NCI-H1694 (cell line): ENCODE measurements at regions not wholly inside any gene's neighbourhood (a gene's known extent, or its start where the extent isn't known, plus 50 kb on each side); places are given as distances from the start of the nearest gene placed in this dataset.

ENCODE experiments used
- DNase-seq: peaks from one replicate; lab custom pipeline; 2025; lab: John Stamatoyannopoulos, UW

DNA sequence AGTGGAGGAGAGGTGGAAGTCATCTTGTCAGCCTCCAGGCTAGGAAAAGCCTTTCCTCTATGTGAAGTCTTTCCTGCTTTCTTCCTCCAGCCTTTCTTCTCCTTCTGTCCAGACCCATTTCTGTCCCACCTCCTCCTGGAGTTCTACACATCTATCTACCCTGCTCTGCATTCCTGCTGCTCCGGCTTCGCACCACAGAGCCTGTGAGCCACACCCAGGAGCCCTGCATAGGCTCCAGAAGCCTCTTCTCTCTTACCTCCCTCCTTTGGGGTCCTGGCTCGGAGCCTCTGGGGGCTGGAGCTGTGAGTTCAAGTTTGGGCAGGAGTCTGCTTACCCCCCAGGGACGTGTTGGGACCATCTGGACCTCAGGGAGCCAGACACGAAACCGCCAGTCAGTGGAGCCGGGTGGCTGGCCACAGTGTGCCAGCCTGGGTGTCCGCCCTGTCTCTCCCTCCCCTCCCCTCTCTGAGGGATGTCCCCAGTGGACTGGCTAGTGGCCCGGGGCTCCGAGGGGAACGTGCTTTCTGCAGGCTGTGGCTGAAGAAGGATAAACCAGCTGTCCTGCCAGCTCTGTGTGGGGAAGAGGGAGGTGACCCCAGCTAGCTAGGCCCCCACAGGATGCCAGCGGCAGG, 99.2 kb downstream of the VEGFA start:
- DNase-seq: no peak

DNA sequence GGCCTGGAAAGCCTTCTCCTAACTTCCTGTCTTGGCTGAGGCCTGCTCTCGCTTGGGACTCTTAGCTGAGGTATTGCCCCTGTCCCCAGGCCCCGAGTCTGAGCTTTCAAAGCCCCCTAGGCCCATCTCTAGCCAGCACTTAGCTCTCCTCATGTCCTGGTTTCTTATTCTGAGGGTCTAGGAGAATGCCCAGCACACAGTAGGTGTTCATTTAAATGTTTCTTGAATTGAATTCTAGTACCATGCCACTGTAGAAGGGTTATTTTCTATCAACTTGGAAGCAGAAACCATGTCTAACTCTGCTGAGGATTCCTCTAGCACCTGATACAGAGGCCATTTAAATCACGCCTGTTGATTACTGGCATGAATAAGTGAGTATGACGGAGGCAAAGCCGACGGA, 98.5 kb downstream of the VEGFA start:
- no peak for DNase-seq

DNA sequence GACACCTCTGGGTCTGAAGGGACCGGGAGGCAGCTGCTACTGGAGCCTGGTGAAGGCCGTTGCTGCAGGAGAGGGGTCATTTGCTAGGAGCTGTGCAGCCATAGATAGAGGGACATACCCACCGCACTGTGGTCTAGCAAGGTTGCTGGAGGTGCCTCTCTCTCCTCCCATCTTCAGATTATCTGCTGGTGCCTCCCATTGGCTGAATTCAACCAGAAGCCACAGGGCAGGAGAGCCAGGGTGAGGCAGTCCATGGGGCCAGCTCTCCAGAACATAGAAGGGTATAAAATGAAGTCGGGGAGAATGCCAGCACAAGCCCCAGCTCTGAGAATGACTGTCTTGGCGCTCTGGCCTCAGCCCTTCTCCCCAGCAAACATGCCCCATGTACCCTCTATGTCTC, 98.0 kb downstream of the VEGFA start:
- DNase-seq: no peak

DNA sequence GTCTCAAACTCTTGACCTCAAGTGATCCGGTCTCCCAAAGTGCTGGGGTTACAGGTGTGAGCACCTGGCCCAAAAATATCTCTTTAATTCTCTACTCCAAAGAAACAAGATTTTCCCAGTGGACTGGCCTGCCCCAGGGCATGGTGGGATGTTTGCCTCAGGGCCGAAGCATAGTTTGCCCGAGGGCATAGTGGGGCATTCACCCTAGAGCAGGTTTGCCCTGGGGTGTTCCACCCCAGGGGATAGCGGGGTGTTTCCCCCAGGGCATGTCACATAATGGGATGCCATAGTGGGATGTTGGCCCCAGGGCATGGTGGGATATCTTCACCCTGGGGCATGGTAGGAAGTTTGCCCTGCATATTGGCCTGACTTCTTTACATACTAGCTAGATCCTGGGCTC, 97.2 kb downstream of the VEGFA start:
- no peak for DNase-seq

DNA sequence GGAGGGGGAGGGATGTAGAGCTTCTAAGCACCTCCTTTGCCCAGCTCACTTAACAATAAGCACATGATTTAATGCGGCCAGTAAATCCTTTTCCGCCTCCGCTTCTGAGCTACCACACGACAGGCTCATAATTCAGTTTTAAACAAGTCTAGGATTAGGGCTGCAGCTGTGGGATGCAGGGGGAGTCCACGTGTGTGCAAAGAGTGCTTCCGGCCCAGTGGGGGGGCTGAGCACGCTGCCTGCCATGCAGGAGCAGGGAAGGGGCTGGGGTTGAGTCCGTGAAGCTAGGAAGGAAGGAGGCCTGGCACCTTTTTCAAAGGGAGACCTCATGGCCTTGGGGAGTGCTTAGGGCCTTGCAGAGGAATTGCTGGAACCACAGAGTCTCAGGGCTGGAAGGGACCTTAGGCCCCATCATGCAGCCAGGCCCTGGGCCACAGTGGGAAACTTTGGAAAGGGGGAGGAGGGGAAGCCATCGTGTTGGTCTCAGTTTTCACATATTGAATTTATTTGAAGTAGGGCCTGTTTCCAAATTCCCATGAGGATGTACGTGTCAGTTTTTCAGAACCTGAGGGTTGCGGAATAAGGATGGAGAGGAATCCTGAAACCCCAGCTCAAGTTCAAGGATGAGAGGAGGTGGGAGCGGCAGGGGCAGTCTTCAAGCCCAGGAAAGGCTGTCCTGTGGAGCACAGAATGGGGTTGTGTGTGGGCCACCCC, 96.1 kb downstream of the VEGFA start:
- DNase-seq: no peak

DNA sequence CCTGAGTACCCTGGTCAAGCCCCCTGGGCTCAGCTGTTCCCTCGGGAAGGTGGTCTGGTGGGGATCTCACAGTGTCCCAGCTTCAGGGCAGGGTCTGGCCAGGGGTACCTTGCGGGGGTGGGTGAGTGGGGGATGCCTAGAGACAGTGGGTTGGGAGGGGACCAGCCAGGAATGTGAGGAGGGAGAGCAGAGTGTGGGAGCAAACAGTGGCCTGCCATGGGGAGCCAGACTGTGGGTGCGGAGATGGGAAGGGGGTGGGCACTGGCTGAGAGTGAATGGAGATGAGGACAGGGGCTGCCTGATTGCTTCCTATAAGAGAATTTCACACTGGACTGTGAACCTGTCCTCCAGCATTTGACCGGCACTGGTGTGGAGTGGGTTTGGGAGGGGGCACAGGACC, 95.1 kb downstream of the VEGFA start:
- DNase-seq: no peak

DNA sequence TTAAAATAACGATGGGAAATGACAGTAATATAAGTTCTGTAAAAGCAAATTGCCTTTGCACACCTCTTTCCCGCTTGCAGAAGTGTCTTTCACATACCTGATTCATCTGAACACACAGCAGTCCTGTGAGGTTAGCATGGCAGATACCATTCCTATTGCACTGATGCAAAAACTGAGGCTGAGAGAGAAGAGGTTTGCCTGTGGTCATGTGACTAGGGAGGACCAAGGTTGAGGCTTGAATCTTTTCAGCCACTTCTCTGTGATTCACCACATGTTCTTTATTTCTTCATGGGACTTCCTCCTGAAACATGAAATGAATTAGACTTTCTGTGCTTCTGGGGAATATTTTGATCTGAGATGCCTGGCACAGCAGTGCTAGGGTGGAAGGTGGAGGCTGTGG, 92.9 kb downstream of the VEGFA start:
- no peak for DNase-seq

DNA sequence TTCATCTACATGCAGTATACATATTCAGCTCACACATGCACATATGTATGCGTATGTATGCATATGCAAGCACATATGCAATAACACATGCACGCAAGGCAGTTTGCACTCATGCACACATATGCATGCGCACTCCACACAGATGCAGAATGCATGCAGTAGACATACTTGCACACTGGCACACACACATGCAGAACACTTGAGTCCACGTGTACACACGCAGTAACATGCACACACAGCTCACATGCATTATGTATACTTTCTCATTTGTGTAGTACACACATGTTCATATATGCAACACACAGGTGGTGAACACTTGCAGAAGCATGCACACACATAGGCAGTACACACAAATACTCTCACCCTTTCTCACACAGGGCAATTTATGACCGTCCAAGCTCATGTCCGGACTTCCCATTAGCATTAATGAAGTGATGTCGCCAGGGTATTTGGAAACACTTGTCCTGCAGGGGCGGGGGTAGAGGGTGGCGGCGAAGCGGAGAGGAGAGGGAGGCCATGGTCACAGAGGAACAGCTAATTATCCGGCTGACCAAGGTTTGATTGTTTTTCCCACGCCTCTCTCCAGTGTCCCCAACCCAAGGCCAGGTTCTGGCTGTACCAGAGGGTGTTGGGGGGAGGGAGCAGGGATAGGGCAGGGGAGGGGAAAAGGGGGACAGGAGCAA, 91.3 kb downstream of the VEGFA start:
- no peak for DNase-seq

DNA sequence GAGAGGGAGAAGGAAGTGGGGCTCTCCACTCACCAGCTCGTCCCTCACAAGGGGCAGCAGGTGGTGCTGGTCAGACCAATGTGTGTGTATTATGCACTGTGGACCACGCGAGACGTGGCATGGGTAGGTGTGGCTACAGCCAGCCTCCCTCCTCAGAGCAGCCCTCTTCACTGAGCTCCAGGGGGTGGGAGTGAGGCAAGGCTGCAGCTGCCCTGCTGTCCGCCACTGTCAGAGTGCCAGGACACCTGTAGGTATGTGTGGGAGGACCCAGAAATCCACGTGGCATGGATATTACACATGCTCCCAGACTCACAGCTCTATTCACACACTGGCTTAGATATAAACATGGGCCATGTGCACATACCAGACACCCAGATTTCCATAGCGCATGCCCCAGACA, 90.3 kb downstream of the VEGFA start:
- no peak for DNase-seq

DNA sequence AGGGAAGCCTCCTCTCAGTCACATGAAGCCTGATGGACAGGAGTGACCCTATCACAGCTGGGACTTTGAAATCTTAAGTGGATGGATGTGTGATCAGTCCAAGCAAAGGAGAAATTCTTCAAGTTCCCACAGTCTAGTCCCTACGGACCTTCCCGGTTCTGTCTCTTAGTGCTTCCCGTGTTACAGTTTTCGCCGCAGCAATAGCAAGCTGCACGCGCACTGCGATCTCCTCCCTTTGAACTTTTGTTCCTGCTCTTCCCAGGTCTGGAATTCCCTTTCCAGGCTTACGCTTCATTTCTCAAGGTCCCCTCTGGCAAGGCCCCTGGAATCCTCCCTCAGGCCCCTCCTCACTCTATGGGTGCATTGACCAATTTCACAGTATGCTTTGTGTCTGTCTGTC, 89.2 kb downstream of the VEGFA start:
- DNase-seq: no peak

DNA sequence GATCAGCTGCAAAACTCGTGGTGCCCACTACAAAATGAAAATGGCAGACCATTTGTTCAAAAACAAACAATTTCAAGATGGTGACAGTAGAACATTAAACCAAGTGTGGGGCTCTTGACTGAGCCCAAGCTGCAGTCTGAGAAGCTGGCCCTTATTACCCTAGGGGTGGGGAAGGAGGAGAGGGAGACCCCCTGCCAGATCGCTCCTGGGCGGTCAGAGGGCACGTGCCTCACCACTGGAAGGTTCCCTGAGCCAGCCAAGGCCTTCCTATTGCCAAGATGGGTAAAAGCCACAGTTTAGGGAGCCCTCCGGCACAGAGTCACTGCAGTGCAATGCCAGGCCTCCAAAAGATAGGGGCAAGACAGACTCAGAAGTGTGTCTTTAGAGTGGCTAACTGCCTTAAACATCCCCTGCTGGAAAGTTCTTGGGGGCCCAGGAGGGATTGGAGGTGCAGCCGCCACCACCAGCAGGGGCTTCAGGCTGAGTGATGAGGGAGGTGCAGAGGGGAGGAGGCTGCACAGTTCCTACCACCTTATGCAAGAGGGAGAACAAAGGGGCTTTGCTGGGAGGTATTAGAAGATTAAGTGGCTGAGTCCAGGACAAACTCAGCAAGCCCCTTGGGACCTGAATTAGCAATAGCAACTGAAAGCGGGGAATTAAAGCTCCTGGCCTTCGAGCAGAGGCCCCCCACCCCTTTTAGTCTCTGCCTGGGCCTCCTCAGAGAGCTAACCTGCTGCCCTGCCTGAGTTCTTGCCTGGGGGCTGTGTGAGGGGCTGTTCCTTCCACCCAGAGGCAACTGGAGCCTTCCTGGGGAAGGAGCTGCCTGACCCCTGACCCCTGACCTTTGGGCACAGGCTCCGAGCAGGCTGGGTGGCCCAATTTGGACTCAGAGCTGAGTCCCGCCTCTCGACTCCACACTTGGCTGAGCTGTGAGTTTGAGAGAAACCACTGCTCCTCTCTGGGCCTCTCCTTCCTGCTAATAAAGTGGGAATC, 88.4 kb downstream of the VEGFA start:
- no peak for DNase-seq

DNA sequence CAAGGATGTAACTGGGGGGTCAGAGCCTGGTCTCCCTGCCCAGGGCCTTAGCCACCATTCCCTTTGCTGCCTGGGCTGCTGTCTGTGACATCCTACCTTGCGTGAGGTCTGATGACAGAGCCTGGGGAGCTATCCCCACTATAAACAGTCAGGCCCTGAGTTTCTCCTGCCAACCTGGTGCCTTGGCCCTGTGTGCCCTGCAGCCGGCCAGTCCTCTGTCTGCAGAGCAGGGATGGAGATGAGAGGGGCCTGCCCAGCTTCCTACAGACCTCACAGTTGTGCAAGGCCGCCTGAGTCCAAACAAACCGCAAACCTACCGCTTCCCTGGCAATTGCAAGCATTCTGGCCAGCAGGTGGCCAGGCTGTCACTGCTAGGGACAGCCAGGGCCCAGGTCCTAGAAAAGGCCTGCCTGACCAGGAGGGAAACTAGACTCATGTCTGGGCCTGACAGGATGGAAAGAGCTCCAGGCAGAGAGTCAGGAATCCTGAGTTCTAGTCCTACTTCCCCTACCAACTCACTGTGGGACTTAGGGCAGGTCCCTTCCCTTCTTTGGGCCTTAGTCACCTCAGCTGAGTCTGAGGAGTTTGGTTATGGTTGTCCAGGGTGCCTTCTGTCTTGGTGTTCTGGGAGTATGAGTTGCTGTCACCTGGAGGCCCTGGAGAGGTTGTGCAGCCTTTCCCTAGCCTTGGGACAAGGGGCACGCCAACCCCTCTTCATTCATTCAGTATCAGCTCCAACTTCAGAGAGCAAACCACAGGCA, 86.2 kb downstream of the VEGFA start:
- no peak for DNase-seq

DNA sequence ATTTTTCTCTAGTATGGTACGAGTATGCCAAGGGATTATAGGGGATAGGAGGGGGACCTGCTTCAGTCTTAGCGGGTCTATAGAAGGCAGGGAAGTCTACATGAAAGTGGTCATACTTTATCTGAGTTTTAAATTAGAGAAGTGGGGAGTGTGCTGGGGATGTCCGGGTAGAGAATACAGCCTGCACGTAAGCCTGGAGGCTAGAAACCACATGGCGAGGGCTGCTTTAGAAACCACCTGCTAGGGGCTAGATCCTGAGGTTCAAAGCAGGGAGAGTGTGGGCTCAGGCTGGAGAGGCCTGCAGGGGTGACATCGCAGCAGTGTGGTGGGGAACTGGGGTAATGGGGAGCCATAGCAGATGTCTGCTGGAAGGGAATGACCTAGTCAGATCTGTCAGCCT, 85.2 kb downstream of the VEGFA start:
- DNase-seq: no peak

DNA sequence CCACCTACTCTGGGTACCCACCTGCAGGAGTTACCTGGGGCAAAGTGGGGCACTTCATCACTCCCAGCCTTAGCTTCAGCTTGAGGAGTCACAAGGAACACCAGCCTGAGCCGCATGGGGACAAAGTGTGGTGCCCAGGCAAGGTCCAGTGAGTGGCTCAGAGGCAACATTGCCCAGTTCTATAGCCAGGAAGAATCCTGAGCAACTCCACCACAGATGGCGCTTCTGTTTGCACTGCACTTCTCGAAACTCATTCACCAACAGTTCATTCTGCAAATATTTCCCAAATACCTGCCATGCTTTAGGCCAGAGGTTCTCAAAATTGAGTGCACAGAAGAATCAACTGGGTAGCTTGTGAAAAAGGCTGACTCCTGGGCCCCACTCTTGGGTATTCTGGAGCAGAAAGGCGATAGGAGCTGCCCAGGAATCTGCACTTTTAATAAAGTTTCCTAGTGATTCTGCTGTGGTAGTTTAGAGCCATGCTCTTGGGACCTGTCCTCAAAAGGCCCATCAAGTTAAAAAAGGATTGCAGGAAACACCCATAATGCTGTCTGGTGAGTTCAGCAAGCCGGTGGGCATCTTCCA, 83.1 kb downstream of the VEGFA start:
- no peak for DNase-seq

DNA sequence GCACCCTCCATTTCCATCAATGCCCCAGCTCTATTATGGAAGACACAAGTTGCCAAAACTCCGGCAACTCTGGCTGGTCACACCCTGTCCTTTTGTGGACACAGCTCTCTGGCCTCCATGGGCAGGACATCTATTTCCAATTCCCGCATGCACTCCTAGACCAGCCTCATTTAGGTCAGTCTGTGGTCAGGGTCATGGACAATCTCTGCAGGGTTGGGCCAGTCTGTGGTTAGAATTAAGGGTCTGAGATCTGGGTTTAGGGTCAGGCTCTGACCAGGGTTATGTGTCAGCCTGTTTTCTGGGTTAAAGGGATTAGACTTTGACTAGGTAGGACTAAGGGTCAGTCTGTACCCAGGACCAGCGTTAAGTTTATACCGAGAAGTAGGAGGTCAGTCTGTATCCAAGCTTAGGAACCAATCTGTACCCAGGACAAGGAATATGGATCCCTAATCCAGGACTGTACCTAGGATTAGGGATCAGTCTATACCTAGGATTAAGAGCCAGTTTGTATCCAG, 82.4 kb downstream of the VEGFA start:
- no peak for DNase-seq

DNA sequence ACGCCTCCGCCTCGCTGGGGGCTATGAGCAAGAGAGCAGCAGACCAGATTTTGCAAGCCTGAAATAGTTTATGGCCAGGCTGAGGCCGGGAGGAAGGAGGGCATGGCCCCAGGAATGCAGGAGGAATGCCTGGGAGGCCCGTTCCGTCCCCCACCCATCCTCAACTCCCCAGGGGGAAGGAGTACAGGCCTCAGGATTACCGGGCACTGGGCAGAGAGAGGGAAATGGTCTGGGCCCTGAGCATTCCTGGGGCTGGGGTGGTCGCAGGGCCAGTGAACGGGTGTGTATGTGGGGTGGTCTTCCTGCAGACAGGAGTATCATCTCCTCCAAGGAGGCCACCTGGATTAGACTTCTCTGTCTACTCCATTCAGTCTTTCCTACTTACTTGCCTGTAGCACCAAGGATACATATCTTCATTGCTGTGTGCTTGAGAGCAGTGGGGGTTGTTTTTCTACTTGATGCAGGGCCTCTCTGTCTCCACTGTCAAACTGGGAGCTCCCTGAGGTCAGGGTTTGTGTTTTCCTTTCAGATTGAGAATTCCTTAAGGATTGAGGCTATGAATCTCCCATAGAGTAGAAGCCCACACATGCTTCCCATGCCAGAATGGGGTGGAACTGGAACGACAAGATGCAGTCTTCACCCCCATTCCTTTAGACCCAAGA, 81.3 kb downstream of the VEGFA start:
- no peak for DNase-seq

DNA sequence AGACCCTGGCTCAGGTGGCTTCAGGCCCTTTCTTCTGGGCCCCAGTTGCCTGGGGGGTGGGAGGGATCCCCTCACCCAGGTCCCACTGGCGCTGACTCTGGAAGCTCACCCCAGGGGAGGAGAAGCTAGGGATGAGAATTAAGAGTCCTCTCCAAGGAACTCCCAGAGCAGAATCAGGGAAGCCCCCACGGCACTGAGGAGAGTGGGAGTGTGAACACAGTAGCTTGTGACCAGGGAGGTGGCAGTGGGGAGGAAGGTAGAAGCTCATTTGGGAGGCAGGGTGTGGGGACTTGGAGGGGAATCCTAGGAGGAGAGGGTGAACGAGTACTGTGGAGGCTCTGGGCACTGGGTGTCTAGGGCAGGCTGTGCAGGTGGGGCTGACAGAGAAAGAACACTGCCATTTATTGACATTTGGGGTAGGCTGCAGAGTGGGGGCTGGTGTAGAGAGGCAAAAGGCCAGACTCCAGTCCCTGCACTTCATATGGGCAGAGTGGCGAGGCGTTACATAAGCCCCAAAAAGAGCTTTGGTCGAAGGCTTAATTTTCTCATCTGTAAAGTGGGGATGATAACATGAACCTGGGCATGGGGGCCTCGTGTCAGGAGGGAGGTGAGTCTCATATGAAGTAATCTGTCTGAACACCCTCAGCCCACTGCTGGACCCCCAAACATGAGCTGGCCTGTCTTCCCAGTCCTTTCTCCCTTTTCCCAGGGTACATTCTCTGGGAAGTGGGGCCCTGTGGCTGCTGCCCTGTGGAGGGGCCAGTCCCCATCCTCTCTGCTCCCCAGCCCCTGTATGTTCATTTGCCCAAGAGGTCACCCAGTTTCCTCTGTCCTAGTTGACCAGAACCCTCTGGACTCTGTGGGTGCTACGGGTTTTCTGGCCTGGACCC, 80.5 kb downstream of the VEGFA start:
- no peak for DNase-seq

DNA sequence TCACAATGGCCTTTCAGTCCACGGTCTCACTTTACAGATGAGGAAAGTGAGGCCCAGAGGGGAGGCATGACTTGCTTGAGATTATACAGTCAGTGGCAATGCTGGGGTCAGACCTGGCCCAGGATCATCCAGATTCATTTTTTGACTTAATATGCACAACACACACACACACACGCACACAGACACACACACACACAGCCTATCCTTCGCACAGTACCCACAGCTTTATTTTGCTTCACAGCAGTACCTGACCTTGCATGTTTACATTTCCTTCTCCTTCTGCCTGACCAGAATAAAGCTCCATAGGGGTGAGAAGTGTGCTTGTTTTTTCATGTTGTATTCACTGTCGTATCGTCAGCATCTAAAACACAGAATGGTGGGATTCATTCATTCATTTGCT, 79.8 kb downstream of the VEGFA start:
- no peak for DNase-seq

DNA sequence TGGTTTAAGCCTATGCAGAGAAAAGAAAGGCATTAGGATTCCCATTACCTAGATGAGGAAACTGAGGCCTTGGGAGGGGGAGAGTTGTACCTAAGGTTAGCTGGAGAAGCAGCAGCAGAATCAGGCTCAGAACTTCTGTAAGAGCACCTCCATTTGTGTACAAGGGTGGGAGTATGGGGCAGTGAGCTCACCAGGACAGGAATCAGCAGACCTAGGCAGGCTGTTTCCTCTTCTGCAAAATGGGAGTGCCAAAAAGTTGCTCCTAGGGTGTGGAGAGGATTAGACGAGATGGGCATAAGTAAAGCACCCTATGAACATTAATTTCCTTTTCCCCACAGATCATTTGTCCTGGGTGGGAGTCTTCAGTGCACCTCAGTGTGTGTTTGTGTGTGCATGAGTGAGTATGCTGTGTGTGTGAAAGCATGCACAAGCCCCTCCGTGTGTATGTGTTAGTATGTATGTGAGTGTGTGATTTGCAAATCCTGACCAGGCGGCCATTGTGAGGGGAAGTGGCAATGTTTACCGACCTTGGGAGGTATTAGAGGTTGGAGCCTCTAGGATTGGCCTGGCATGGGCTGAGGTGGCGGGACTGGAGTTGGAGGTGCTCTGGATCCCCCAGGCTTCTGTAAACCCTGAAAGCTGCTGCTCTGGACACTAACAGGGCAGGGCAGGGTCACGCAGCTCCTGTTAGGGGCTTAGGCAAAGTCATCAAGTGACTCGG, 78.8 kb downstream of the VEGFA start:
- no peak for DNase-seq
